PC-9 (cell line): ENCODE measurements at regions not wholly inside any gene's neighbourhood (a gene's known extent, or its start where the extent isn't known, plus 50 kb on each side); places are given as distances from the start of the nearest gene placed in this dataset.

Experiments
- BruUV-seq: library from RNA; stranded (reverse); fragments of 400-500 nt; replicated peaks from 2 replicates; lab custom pipeline; 2021; lab: Mats Ljungman, UMichigan
- CTCF ChIA-PET: fragments of 300-600 bp; sonication (Branson Sonifier 250); formaldehyde crosslinking; loops from one replicate; lab custom pipeline; 2022; ENCODE audit warnings: antibody characterized with exemption; lab: Charles Lee
- POLR2A ChIA-PET: fragments of 300-600 bp; sonication (Branson Sonifier 250); formaldehyde crosslinking; loops from one replicate; lab custom pipeline; 2022; ENCODE audit warnings: antibody characterized with exemption; ENCODE audit not compliant: unreplicated experiment; lab: Charles Lee
- DNase-seq, 2 experiments: peaks; one replicate each; pipeline versions ENCODE4 v3.0.0 to v3.0.0-alpha.2; 2015 to 2022; ENCODE audit warnings: mixed read lengths in 1 of 2
- H2AFZ ChIP-seq: fragments of 200-600 bp; sonication (generic); 2 replicates; pipeline ENCODE4 v1.8.1; 2017; ENCODE audit warnings: antibody characterized with exemption
- H3F3A ChIP-seq: fragments of 200-600 bp; sonication (generic); 2 replicates; pipeline ENCODE4 v1.8.1; 2017; ENCODE audit warnings: antibody characterized with exemption, mild to moderate bottlenecking, low read depth; ENCODE audit not compliant: insufficient read depth
- H3K27ac ChIP-seq: fragments of 200-600 bp; sonication (generic); 2 replicates; pipeline ENCODE4 v1.6.1; 2016; ENCODE audit warnings: mixed run types
- H3K27me3 ChIP-seq: fragments of 200-600 bp; sonication (generic); 2 replicates; pipeline ENCODE4 v1.6.1; 2016; ENCODE audit warnings: low read depth, mixed run types; ENCODE audit not compliant: insufficient read depth
- H3K36me3 ChIP-seq: fragments of 200-600 bp; sonication (generic); 2 replicates; pipeline ENCODE4 v1.6.1; 2016; ENCODE audit warnings: low read depth, mixed run types
- H3K4me1 ChIP-seq: fragments of 200-600 bp; sonication (generic); replicated peaks from 2 replicates; pipeline ENCODE4 v1.6.1; 2016; ENCODE audit warnings: mixed run types; ENCODE audit not compliant: insufficient read depth
- H3K4me2 ChIP-seq: fragments of 200-600 bp; sonication (generic); 2 replicates; pipeline ENCODE4 v1.6.1; 2017; ENCODE audit warnings: mixed run types
- H3K4me3 ChIP-seq: fragments of 200-600 bp; sonication (generic); 2 replicates; pipeline ENCODE4 v1.6.1; 2016; ENCODE audit warnings: mixed run types
- H3K79me2 ChIP-seq: fragments of 200-600 bp; sonication (generic); 2 replicates; pipeline ENCODE4 v1.6.1; 2017; ENCODE audit warnings: low read depth, mixed run types
- H3K9me2 ChIP-seq: fragments of 200-600 bp; sonication (generic); 2 replicates; pipeline ENCODE4 v1.8.1; 2017; ENCODE audit warnings: mild to moderate bottlenecking; ENCODE audit not compliant: insufficient read depth
- H3K9me3 ChIP-seq: fragments of 200-600 bp; sonication (generic); 2 replicates; pipeline ENCODE4 v1.8.1; 2016; ENCODE audit warnings: low read depth; ENCODE audit not compliant: insufficient read depth
- H4K20me1 ChIP-seq: fragments of 200-600 bp; sonication (generic); 2 replicates; pipeline ENCODE4 v1.8.1; 2017; ENCODE audit not compliant: insufficient read depth
- EZH2 ChIP-seq: fragments of 200-600 bp; sonication (generic); IDR thresholded peaks from 2 replicates; pipeline ENCODE4 v1.8.0; 2017; ENCODE audit warnings: antibody characterized with exemption, low read depth
- intact Hi-C: fragments of 100-400 bp; cut with micrococcal nuclease; formaldehyde crosslinking; loops from one replicate; pipeline ENCODE4 v1.10.0; 2022; ENCODE audit not compliant: unreplicated experiment
- TF ChIP-seq, protein P1 (sequence below): fragments of 200-600 bp; sonication (generic); conservative IDR thresholded peaks from 2 replicates; pipeline ENCODE4 v1.6.1; 2017; ENCODE audit warnings: mixed run types, antibody characterized with exemption, mild to moderate bottlenecking, moderate library complexity

DNA sequence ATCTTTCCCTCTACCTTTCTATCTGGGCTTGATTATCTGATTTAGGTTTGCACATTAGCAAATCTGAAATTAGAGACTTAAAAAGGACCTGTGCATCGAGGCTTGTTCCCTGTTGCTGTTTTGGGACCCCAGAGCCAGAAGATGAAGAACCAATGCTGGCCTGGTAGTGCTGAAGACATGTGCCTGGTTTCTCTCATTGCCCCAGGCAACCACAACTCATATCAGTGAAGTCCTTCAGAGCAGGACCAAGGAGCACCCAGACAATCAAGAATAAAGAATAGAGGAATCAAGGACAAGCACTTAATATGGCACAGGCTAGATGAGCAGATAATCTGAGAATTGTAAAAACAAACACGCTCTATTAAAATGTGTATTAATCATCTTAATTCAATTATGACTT lies 362.7 kb downstream of the DMRTA1 start:
- Histone ChIP-seq H3K4me1 (no peaks in the 10 kb centered on the region), H3F3A (no peaks in the 10 kb centered on the region), H3K27ac (no peak overlapping the region), H3K4me2 (no peak overlapping the region), H2AFZ (no peak overlapping the region), H4K20me1 (no peaks in the 10 kb centered on the region), H3K79me2 (no peaks in the 10 kb centered on the region), H3K27me3 (no peaks in the 10 kb centered on the region), H3K9me3 (no peaks in the 10 kb centered on the region), H3K4me3 (no peak overlapping the region), H3K36me3 (no peaks in the 10 kb centered on the region), H3K9me2 (no peaks in the 10 kb centered on the region)
- DNase-seq, result no peak
- BruUV-seq, result no TSS peak
- no peak for TF ChIP-seq EZH2
- TF ChIP-seq, protein P1, sequence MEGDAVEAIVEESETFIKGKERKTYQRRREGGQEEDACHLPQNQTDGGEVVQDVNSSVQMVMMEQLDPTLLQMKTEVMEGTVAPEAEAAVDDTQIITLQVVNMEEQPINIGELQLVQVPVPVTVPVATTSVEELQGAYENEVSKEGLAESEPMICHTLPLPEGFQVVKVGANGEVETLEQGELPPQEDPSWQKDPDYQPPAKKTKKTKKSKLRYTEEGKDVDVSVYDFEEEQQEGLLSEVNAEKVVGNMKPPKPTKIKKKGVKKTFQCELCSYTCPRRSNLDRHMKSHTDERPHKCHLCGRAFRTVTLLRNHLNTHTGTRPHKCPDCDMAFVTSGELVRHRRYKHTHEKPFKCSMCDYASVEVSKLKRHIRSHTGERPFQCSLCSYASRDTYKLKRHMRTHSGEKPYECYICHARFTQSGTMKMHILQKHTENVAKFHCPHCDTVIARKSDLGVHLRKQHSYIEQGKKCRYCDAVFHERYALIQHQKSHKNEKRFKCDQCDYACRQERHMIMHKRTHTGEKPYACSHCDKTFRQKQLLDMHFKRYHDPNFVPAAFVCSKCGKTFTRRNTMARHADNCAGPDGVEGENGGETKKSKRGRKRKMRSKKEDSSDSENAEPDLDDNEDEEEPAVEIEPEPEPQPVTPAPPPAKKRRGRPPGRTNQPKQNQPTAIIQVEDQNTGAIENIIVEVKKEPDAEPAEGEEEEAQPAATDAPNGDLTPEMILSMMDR, result no peak
- intact Hi-C loops, result no loop called here
- ChIA-PET POLR2A (no interaction called here), CTCF (no interaction called here)

- POLR2A ChIA-PET, result no interaction called here
- TF ChIP-seq, protein P1, result 0 out of 2 replicates have a peak, but pooled peaks have one; percentile 26
- TF ChIP-seq EZH2, result no peak
- CTCF ChIA-PET, result no interaction called here
- H4K20me1 ChIP-seq, result no peaks in the 10 kb centered on the region
- no peak overlapping the region for H3K27ac ChIP-seq
- no peaks in the 10 kb centered on the region for H3K36me3 ChIP-seq
- no TSS peak for BruUV-seq
- intact Hi-C loops, result no loop called here
- no peaks in the 10 kb centered on the region for H3K27me3 ChIP-seq
- no peaks in the 10 kb centered on the region for H3F3A ChIP-seq
- no peaks in the 10 kb centered on the region for H3K9me2 ChIP-seq
- no peak overlapping the region for H3K4me2 ChIP-seq
- H3K4me1 ChIP-seq, result no peaks in the 10 kb centered on the region
- no peak overlapping the region for H2AFZ ChIP-seq
- H3K9me3 ChIP-seq, result no peaks in the 10 kb centered on the region
- no peaks in the 10 kb centered on the region for H3K79me2 ChIP-seq
- DNase-seq, result no peak
- no peak overlapping the region for H3K4me3 ChIP-seq
Measured at GRCh38 chr9:22813529-22813928, 366.9 kb downstream of the DMRTA1 start.

DNA sequence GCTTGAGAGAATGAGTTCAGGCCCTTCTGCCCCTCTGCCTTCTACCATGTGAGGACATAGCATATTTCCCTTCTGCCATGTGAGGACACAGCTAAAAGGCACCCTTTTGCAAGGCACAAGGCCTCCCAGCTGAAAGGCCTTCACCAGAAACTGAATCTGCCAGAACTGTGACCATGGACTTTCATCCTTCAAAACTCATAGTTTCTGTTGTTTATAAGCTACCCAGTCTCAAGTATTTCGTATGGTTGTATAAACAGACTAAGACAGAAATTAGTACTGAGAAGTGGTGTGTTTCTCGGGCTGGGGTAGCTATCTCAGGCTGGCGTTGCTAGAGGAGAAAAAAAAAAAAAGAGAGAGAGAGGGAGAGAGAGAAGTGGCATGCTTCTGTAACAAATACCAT lies 368.6 kb downstream of the DMRTA1 start:
- H3K79me2 ChIP-seq, result no peaks in the 10 kb centered on the region
- POLR2A ChIA-PET, result no interaction called here
- H3K27me3 ChIP-seq, result no peaks in the 10 kb centered on the region
- no peak for TF ChIP-seq EZH2
- TF ChIP-seq, protein P1, result no peak
- H3K4me1 ChIP-seq, result no peaks in the 10 kb centered on the region
- H3K4me3 ChIP-seq, result no peak overlapping the region
- H3F3A ChIP-seq, result no peaks in the 10 kb centered on the region
- no TSS peak for BruUV-seq
- intact Hi-C loops, result no loop called here
- H3K9me3 ChIP-seq, result no peaks in the 10 kb centered on the region
- H3K4me2 ChIP-seq, result no peak overlapping the region
- no peaks in the 10 kb centered on the region for H4K20me1 ChIP-seq
- no peaks in the 10 kb centered on the region for H3K9me2 ChIP-seq
- no peaks in the 10 kb centered on the region for H3K36me3 ChIP-seq
- H3K27ac ChIP-seq, result no peak overlapping the region
- CTCF ChIA-PET, result no interaction called here
- no peak for DNase-seq
- H2AFZ ChIP-seq, result no peak overlapping the region
